DND-41 (cell line): ENCODE measurements at regions not wholly inside any gene's neighbourhood (a gene's known extent, or its start where the extent isn't known, plus 50 kb on each side); places are given as distances from the start of the nearest gene placed in this dataset.

Source experiments
- CTCF ChIP-seq: IDR thresholded peaks from 2 replicates; pipeline ENCODE4 v1.5.1; 2012; ENCODE audit warnings: borderline replicate concordance, low read length, moderate library complexity, mild to moderate bottlenecking; ENCODE audit not compliant: poor library complexity, severe bottlenecking; ENCODE audit errors: extremely low read depth
- EZH2 ChIP-seq: IDR thresholded peaks from 3 replicates; pipeline ENCODE4 v1.6.1; 2012; ENCODE audit warnings: borderline replicate concordance, low read depth, mild to moderate bottlenecking, moderate library complexity, low read length, inconsistent platforms; ENCODE audit not compliant: severe bottlenecking

- TF ChIP-seq CTCF (no peak), EZH2 (no peak)
Measured at GRCh38 chr1:21355956-21356355, 65.7 kb upstream of the ECE1 start.
